PC-9 (cell line): ENCODE measurements at regions not wholly inside any gene's neighbourhood (a gene's known extent, or its start where the extent isn't known, plus 50 kb on each side); places are given as distances from the start of the nearest gene placed in this dataset.

ENCODE experiments used
- BruUV-seq: library from RNA; stranded (reverse); fragments of 400-500 nt; replicated peaks from 2 replicates; lab custom pipeline; 2021; lab: Mats Ljungman, UMichigan
- CTCF ChIA-PET: fragments of 300-600 bp; sonication (Branson Sonifier 250); formaldehyde crosslinking; loops from one replicate; lab custom pipeline; 2022; ENCODE audit warnings: antibody characterized with exemption; lab: Charles Lee
- POLR2A ChIA-PET: fragments of 300-600 bp; sonication (Branson Sonifier 250); formaldehyde crosslinking; loops from one replicate; lab custom pipeline; 2022; ENCODE audit warnings: antibody characterized with exemption; ENCODE audit not compliant: unreplicated experiment; lab: Charles Lee
- DNase-seq, 2 experiments: peaks; one replicate each; pipeline versions ENCODE4 v3.0.0 to v3.0.0-alpha.2; 2015 to 2022; ENCODE audit warnings: mixed read lengths in 1 of 2
- H2AFZ ChIP-seq: fragments of 200-600 bp; sonication (generic); 2 replicates; pipeline ENCODE4 v1.8.1; 2017; ENCODE audit warnings: antibody characterized with exemption
- H3F3A ChIP-seq: fragments of 200-600 bp; sonication (generic); 2 replicates; pipeline ENCODE4 v1.8.1; 2017; ENCODE audit warnings: antibody characterized with exemption, mild to moderate bottlenecking, low read depth; ENCODE audit not compliant: insufficient read depth
- H3K27ac ChIP-seq: fragments of 200-600 bp; sonication (generic); 2 replicates; pipeline ENCODE4 v1.6.1; 2016; ENCODE audit warnings: mixed run types
- H3K27me3 ChIP-seq: fragments of 200-600 bp; sonication (generic); 2 replicates; pipeline ENCODE4 v1.6.1; 2016; ENCODE audit warnings: low read depth, mixed run types; ENCODE audit not compliant: insufficient read depth
- H3K36me3 ChIP-seq: fragments of 200-600 bp; sonication (generic); 2 replicates; pipeline ENCODE4 v1.6.1; 2016; ENCODE audit warnings: low read depth, mixed run types
- H3K4me1 ChIP-seq: fragments of 200-600 bp; sonication (generic); replicated peaks from 2 replicates; pipeline ENCODE4 v1.6.1; 2016; ENCODE audit warnings: mixed run types; ENCODE audit not compliant: insufficient read depth
- H3K4me2 ChIP-seq: fragments of 200-600 bp; sonication (generic); 2 replicates; pipeline ENCODE4 v1.6.1; 2017; ENCODE audit warnings: mixed run types
- H3K4me3 ChIP-seq: fragments of 200-600 bp; sonication (generic); 2 replicates; pipeline ENCODE4 v1.6.1; 2016; ENCODE audit warnings: mixed run types
- H3K79me2 ChIP-seq: fragments of 200-600 bp; sonication (generic); 2 replicates; pipeline ENCODE4 v1.6.1; 2017; ENCODE audit warnings: low read depth, mixed run types
- H3K9me2 ChIP-seq: fragments of 200-600 bp; sonication (generic); 2 replicates; pipeline ENCODE4 v1.8.1; 2017; ENCODE audit warnings: mild to moderate bottlenecking; ENCODE audit not compliant: insufficient read depth
- H3K9me3 ChIP-seq: fragments of 200-600 bp; sonication (generic); 2 replicates; pipeline ENCODE4 v1.8.1; 2016; ENCODE audit warnings: low read depth; ENCODE audit not compliant: insufficient read depth
- H4K20me1 ChIP-seq: fragments of 200-600 bp; sonication (generic); 2 replicates; pipeline ENCODE4 v1.8.1; 2017; ENCODE audit not compliant: insufficient read depth
- EZH2 ChIP-seq: fragments of 200-600 bp; sonication (generic); IDR thresholded peaks from 2 replicates; pipeline ENCODE4 v1.8.0; 2017; ENCODE audit warnings: antibody characterized with exemption, low read depth
- intact Hi-C: fragments of 100-400 bp; cut with micrococcal nuclease; formaldehyde crosslinking; loops from one replicate; pipeline ENCODE4 v1.10.0; 2022; ENCODE audit not compliant: unreplicated experiment
- TF ChIP-seq, protein P1 (sequence below): fragments of 200-600 bp; sonication (generic); conservative IDR thresholded peaks from 2 replicates; pipeline ENCODE4 v1.6.1; 2017; ENCODE audit warnings: mixed run types, antibody characterized with exemption, mild to moderate bottlenecking, moderate library complexity

DNA sequence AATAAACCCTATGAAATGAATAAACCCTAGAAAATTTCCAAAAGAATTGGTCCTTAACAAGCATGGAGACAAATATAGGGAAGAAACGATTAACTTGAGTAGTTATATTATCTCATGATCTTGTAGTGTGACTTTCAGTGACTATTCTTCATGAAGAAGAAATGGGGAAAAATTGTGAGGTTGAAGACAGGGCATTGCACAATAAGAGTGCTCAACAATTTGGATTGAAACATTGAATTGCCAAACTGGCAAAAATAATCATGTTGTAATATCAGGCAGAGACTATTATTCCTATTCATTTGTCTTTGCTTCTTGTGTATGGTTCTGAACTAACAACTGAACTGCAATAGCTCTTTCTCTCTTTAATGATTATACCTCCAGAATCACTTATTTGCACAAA lies 605.1 kb downstream of the PCDH7 start:
- ChIA-PET POLR2A (no interaction called here), CTCF (no interaction called here)
- Histone ChIP-seq H3K27ac (no peak overlapping the region), H3K27me3 (no peaks in the 10 kb centered on the region), H3K4me1 (no peaks in the 10 kb centered on the region), H3F3A (no peaks in the 10 kb centered on the region), H3K4me2 (no peak overlapping the region), H3K4me3 (no peak overlapping the region), H3K9me2 (peaks cover 3% of the 10 kb centered on the region), H3K36me3 (no peaks in the 10 kb centered on the region), H2AFZ (no peak overlapping the region), H4K20me1 (no peaks in the 10 kb centered on the region), H3K9me3 (no peaks in the 10 kb centered on the region), H3K79me2 (no peaks in the 10 kb centered on the region)
- no TSS peak for BruUV-seq
- TF ChIP-seq, protein P1, sequence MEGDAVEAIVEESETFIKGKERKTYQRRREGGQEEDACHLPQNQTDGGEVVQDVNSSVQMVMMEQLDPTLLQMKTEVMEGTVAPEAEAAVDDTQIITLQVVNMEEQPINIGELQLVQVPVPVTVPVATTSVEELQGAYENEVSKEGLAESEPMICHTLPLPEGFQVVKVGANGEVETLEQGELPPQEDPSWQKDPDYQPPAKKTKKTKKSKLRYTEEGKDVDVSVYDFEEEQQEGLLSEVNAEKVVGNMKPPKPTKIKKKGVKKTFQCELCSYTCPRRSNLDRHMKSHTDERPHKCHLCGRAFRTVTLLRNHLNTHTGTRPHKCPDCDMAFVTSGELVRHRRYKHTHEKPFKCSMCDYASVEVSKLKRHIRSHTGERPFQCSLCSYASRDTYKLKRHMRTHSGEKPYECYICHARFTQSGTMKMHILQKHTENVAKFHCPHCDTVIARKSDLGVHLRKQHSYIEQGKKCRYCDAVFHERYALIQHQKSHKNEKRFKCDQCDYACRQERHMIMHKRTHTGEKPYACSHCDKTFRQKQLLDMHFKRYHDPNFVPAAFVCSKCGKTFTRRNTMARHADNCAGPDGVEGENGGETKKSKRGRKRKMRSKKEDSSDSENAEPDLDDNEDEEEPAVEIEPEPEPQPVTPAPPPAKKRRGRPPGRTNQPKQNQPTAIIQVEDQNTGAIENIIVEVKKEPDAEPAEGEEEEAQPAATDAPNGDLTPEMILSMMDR: no peak
- no peak for TF ChIP-seq EZH2
- intact Hi-C loops: no loop called here
- DNase-seq: no peak

DNA sequence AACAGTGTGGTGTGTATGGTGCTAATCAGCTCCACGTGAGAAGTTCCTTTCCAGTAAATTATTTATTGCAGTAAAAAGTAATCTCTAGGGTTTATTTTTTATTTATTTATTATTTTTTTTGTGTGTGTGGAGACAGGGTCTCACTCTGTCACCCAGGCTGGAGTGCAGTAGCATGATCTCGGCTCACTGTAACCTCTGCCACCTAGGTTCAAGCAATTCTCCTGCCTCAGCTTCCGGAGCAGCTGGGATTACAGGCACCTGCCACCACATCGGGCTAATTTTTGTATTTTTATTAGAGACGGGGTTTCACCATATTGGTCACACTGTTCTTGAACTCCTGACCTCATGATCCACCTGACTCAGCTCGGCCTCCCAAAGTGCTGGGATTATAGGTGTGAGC lies 606.9 kb downstream of the PCDH7 start:
- TF ChIP-seq, protein P1: no peak
- TF ChIP-seq EZH2: no peak
- peaks cover 3% of the 10 kb centered on the region for H3K9me2 ChIP-seq
- no peak for DNase-seq
- no peak overlapping the region for H2AFZ ChIP-seq
- H3K4me1 ChIP-seq: no peaks in the 10 kb centered on the region
- H3K4me3 ChIP-seq: no peak overlapping the region
- no peaks in the 10 kb centered on the region for H3K9me3 ChIP-seq
- H3F3A ChIP-seq: no peaks in the 10 kb centered on the region
- ChIA-PET CTCF (no interaction called here), POLR2A (no interaction called here)
- H3K4me2 ChIP-seq: no peak overlapping the region
- BruUV-seq: no TSS peak
- no peaks in the 10 kb centered on the region for H3K79me2 ChIP-seq
- H4K20me1 ChIP-seq: no peaks in the 10 kb centered on the region
- no peaks in the 10 kb centered on the region for H3K27me3 ChIP-seq
- H3K36me3 ChIP-seq: no peaks in the 10 kb centered on the region
- H3K27ac ChIP-seq: no peak overlapping the region
- intact Hi-C loops: no loop called here

DNA sequence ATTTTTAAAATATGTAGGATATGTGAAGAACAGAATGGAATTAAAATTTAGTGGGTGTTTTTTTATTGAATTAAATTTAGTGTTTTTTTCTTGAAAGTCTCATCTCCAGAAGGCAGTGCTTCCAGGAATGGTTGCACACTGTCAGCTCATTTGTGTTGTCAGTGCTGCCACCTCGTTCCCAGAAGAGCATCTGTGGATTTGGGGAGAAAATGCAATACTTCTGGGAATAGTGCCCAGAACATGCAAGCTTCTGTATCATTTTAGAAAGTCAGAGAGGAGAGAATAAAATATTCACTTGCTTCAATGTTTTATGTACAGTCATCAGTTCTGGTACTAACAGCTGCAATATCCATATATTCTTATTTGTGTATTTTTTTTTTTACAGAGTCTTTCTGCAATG lies 608.8 kb downstream of the PCDH7 start:
- no peak overlapping the region for H3K4me2 ChIP-seq
- no peaks in the 10 kb centered on the region; the same call in none of the 2 replicates for H3K9me2 ChIP-seq
- H3K36me3 ChIP-seq: no peaks in the 10 kb centered on the region
- POLR2A ChIA-PET: no interaction called here
- DNase-seq: no peak
- CTCF ChIA-PET: no interaction called here
- no peaks in the 10 kb centered on the region for H3K4me1 ChIP-seq
- no peak overlapping the region for H2AFZ ChIP-seq
- H3K4me3 ChIP-seq: no peak overlapping the region
- H3F3A ChIP-seq: no peaks in the 10 kb centered on the region
- H3K27ac ChIP-seq: no peak overlapping the region
- H4K20me1 ChIP-seq: no peaks in the 10 kb centered on the region
- BruUV-seq: no TSS peak
- H3K79me2 ChIP-seq: no peaks in the 10 kb centered on the region
- H3K27me3 ChIP-seq: no peaks in the 10 kb centered on the region
- TF ChIP-seq, protein P1: no peak
- TF ChIP-seq EZH2: no peak
- intact Hi-C loops: no loop called here
- no peaks in the 10 kb centered on the region for H3K9me3 ChIP-seq
